Hepatocyte (in vitro differentiated cells): ENCODE measurements at regions not wholly inside any gene's neighbourhood (a gene's known extent, or its start where the extent isn't known, plus 50 kb on each side); places are given as distances from the start of the nearest gene placed in this dataset.
A peak's percentile ranks its signal among the peaks of the same experiment; 100 is the strongest.
"Not testable (repeated sequence)": the region's sequence is repeated elsewhere in the genome, so short reads cannot be mapped to it uniquely, and the experiment has no call there.

ENCODE experiments used
- DNase-seq: peaks from one replicate; pipeline ENCODE4 v3.0.0-alpha.2; 2016; ENCODE audit warnings: low spot score
- H2AFZ ChIP-seq: fragments of 200-600 bp; sonication (generic); 2 replicates; pipeline ENCODE4 v1.6.0; 2016; ENCODE audit warnings: antibody characterized with exemption, mild to moderate bottlenecking
- H3K27ac ChIP-seq: fragments of 200-600 bp; sonication (generic); 2 replicates; pipeline ENCODE4 v1.5.1; 2016; ENCODE audit warnings: mild to moderate bottlenecking
- H3K27me3 ChIP-seq: fragments of 200-600 bp; sonication (generic); 2 replicates; pipeline ENCODE4 v1.6.1; 2016
- H3K36me3 ChIP-seq: fragments of 200-600 bp; sonication (generic); replicated peaks from 2 replicates; pipeline ENCODE4 v1.5.1; 2016; ENCODE audit warnings: low read depth; ENCODE audit not compliant: insufficient read depth
- H3K4me1 ChIP-seq: fragments of 200-600 bp; sonication (generic); 2 replicates; pipeline ENCODE4 v1.5.1; 2016; ENCODE audit warnings: mild to moderate bottlenecking, moderate library complexity; ENCODE audit not compliant: insufficient read depth
- H3K4me2 ChIP-seq: fragments of 200-600 bp; sonication (generic); 2 replicates; pipeline ENCODE4 v1.6.0; 2016
- H3K4me3 ChIP-seq: fragments of 200-600 bp; sonication (generic); 2 replicates; pipeline ENCODE4 v1.5.1; 2016; ENCODE audit warnings: mild to moderate bottlenecking
- H3K79me2 ChIP-seq: fragments of 200-600 bp; sonication (generic); 2 replicates; pipeline ENCODE4 v1.6.0; 2017; ENCODE audit warnings: mild to moderate bottlenecking
- H3K9me2 ChIP-seq: fragments of 200-600 bp; sonication (generic); replicated peaks from 2 replicates; pipeline ENCODE4 v1.6.0; 2017; ENCODE audit warnings: mild to moderate bottlenecking; ENCODE audit not compliant: insufficient read depth
- H3K9me3 ChIP-seq: fragments of 200-600 bp; sonication (generic); 2 replicates; pipeline ENCODE4 v1.5.1; 2016; ENCODE audit warnings: low read depth, mild to moderate bottlenecking
- H4K20me1 ChIP-seq: fragments of 200-600 bp; sonication (generic); 2 replicates; pipeline ENCODE4 v1.6.0; 2016; ENCODE audit warnings: mild to moderate bottlenecking; ENCODE audit not compliant: insufficient read depth, poor library complexity, severe bottlenecking
- CTCF ChIP-seq: fragments of 200-600 bp; sonication (generic); IDR thresholded peaks from 2 replicates; pipeline ENCODE4 v1.5.1; 2016; ENCODE audit warnings: antibody characterized with exemption, mild to moderate bottlenecking; ENCODE audit not compliant: poor library complexity
- EZH2 ChIP-seq: fragments of 200-600 bp; sonication (generic); IDR thresholded peaks from 2 replicates; pipeline ENCODE4 v1.6.1; 2016; ENCODE audit warnings: antibody characterized with exemption, mild to moderate bottlenecking, borderline replicate concordance
- EZH2phosphoT487 ChIP-seq: fragments of 200-600 bp; sonication (generic); IDR thresholded peaks from one replicate; pipeline ENCODE4 v1.6.1; 2018; ENCODE audit warnings: antibody characterized with exemption, mild to moderate bottlenecking, low read depth, moderate library complexity; ENCODE audit not compliant: unreplicated experiment, severe bottlenecking
- WGBS: methylation state at CpG from one replicate; pipeline ENCODE4 v1.1.6; 2016; ENCODE audit warnings: low lambda C conversion rate; ENCODE audit errors: missing lambda C conversion rate; 5-methylcytosine and 5-hydroxymethylcytosine counted together

- Histone ChIP-seq H2AFZ (no peak overlapping the region), H3K4me1 (no peaks in the 10 kb centered on the region)
Measured at GRCh38 chr6:144920391-144920961, 635.3 kb downstream of the UTRN start.

GRCh38 chr6:144921206-144921975 is 636.3 kb downstream of the UTRN start:
- TF ChIP-seq CTCF: no peak
- no peak for TF ChIP-seq EZH2
- TF ChIP-seq EZH2phosphoT487: no peak
- DNase-seq: no peak

More at GRCh38 chr6:144920391-144920961, 635.3 kb downstream of the UTRN start:
- Histone ChIP-seq H3K36me3 (no peaks in the 10 kb centered on the region), H4K20me1 (no peaks in the 10 kb centered on the region), H3K79me2 (no peaks in the 10 kb centered on the region), H3K27me3 (no peaks in the 10 kb centered on the region), H3K9me3 (no peaks in the 10 kb centered on the region), H3K4me3 (no peak overlapping the region), H3K9me2 (no peaks in the 10 kb centered on the region), H3K4me2 (no peak overlapping the region), H3K27ac (no peak overlapping the region)
- 55% methylated on average over 4 of the region's 4 CpGs for WGBS
- no peak for DNase-seq
- TF ChIP-seq EZH2phosphoT487 (no peak), CTCF (no peak), EZH2 (no peak)

GRCh38 chr6:144922120-144922722 is 637.1 kb downstream of the UTRN start:
- Histone ChIP-seq H3K27me3 (no peaks in the 10 kb centered on the region), H3K4me2 (peak overlapping the region; percentile 28)
- WGBS: 47% methylated on average over 3 of the region's 3 CpGs

More at GRCh38 chr6:144921206-144921975, 636.3 kb downstream of the UTRN start:
- H3K4me3 ChIP-seq: no peak overlapping the region
- H3K9me2 ChIP-seq: no peaks in the 10 kb centered on the region
- no peak overlapping the region for H2AFZ ChIP-seq
- no peaks in the 10 kb centered on the region for H3K36me3 ChIP-seq
- H3K27ac ChIP-seq: no peak overlapping the region
- peak overlapping the region; percentile 45 for H3K4me2 ChIP-seq
- H3K4me1 ChIP-seq: no peaks in the 10 kb centered on the region
- H4K20me1 ChIP-seq: no peaks in the 10 kb centered on the region
- H3K27me3 ChIP-seq: no peaks in the 10 kb centered on the region
- no peaks in the 10 kb centered on the region for H3K79me2 ChIP-seq
- H3K9me3 ChIP-seq: no peaks in the 10 kb centered on the region
- WGBS: 56% methylated on average over 6 of the region's 6 CpGs

GRCh38 chr6:144922771-144923490 is 637.8 kb downstream of the UTRN start:
- H3K9me3 ChIP-seq, H3K4me3 ChIP-seq, H2AFZ ChIP-seq, H4K20me1 ChIP-seq, H3K9me2 ChIP-seq, H3K4me1 ChIP-seq, H3K27ac ChIP-seq, H3K36me3 ChIP-seq, H3K27me3 ChIP-seq, H3K79me2 ChIP-seq, DNase-seq: not testable (repeated sequence)
- peak overlapping the region; percentile 28 for H3K4me2 ChIP-seq
- WGBS: 85% methylated on average over 4 of the region's 5 CpGs

More at GRCh38 chr6:144922120-144922722, 637.1 kb downstream of the UTRN start:
- Histone ChIP-seq H3K9me3 (no peaks in the 10 kb centered on the region), H2AFZ (no peak overlapping the region), H3K27ac (no peak overlapping the region), H4K20me1 (no peaks in the 10 kb centered on the region), H3K36me3 (no peaks in the 10 kb centered on the region), H3K9me2 (no peaks in the 10 kb centered on the region), H3K79me2 (no peaks in the 10 kb centered on the region), H3K4me3 (no peak overlapping the region), H3K4me1 (no peaks in the 10 kb centered on the region)
- TF ChIP-seq EZH2: no peak
- no peak for TF ChIP-seq CTCF
- no peak for TF ChIP-seq EZH2phosphoT487
- DNase-seq: peak; percentile 30

GRCh38 chr6:144923491-144923787 is 638.3 kb downstream of the UTRN start:
- not testable (repeated sequence) for H3K36me3 ChIP-seq, H3K9me3 ChIP-seq, H3K4me1 ChIP-seq, H3K4me2 ChIP-seq, H2AFZ ChIP-seq, DNase-seq, H3K27ac ChIP-seq, H3K4me3 ChIP-seq, H4K20me1 ChIP-seq, H3K27me3 ChIP-seq, H3K79me2 ChIP-seq, H3K9me2 ChIP-seq
- 87% methylated on average over 4 of the region's 5 CpGs for WGBS
